HG03354 (cell line): ENCODE measurements at regions not wholly inside any gene's neighbourhood (a gene's known extent, or its start where the extent isn't known, plus 50 kb on each side); places are given as distances from the start of the nearest gene placed in this dataset.

Source experiments
- ATAC-seq: cut with Tn5 transposase; IDR thresholded peaks from one replicate; pipeline ENCODE4 v1.9.1; 2021; ENCODE audit warnings: mild to moderate bottlenecking; ENCODE audit not compliant: unreplicated experiment, poor library complexity, severe bottlenecking

DNA sequence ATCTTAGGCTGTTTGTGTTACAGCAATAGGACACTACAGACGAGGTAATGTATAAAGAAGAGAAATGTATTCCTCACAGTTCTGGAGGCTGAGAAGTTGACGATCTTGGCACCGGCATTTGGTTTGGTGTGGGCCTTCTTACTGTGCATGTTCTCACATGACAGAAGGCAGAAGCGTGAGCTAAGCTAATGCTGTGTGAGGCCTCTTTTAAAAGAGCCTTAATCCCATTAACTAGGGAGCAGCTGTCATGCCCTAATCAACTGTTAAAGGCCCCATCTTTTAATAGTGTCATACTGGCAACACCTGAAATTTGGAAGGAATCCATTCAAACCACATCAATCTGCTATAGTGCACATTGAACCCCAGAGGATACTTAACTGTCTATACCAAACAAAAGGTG lies 992.9 kb downstream of the GALC start:
- ATAC-seq: no peak

DNA sequence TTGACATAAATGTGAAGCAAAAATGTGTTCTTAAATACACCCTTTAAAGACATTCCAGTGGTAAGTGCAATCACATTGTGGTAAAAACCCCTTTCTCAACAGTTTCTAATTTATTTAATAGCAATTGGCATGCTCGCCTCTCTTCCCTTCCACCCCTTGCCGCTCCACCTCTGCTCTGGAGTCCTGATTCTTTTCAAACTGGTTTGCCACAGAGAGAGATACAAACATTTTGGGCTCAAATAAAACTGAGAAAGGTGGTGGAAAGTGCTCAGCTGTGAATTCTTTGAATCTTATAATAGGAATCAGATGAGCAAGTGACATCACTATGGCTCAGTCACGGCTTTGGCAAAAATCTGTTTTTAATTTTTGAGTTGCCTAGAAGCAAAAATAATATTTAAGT lies 993.9 kb downstream of the GALC start:
- no peak for ATAC-seq

DNA sequence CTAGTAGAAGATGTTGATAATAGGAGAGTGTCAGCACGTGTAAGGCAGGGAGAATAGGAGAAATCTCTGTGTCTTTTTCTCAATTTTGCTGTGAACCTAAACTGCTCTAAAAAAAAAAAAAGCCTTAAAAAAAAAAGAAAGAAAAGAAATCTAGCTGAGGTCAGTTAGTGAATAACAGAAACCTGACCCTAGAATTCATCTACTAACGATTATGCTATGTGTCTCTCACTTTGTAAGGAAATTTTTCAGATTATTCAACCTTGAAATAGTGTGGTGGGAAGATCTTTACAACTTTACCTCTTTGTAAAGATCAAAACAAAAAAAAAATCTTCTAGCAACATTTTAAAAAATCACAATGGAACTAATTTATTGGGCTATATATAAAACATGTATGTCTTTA lies 995.7 kb downstream of the GALC start:
- ATAC-seq: no peak

DNA sequence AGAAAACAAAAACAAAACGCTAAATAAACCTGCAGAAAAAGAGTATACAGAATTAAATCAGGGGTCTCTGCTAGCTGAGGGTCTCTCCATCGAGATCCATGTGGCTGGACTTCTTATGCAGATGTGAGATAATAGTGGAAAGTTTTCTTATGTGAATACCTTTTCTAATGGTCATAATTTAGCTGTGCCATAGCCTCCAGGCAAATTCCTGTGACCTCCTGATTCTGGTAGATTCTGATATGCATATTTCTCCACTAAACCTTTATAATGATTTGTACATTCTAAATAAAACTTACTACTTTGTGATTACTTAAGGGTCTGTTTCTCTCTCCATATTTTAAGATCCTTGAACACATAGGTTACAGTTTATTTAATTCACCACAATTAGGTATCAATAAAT lies 1002.6 kb downstream of the GALC start:
- ATAC-seq: no peak

DNA sequence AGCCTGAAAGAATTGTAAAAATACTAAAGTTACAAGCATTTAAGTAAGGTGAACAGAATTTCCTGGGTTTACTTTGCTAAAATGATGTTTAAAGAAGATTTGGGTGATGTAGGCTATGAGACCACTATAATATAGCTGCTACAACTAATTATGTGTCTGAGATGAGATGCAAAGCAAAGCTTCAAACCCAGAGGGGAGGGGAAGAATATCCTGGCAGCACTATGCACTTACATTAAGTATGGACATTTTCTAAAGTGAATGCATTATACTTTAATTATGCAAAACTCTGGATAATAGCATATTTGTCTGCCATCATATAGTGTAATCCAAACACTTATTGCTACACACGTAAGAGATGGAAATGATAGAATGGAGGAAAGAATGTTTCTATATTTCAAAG lies 1003.7 kb downstream of the GALC start:
- ATAC-seq: no peak

DNA sequence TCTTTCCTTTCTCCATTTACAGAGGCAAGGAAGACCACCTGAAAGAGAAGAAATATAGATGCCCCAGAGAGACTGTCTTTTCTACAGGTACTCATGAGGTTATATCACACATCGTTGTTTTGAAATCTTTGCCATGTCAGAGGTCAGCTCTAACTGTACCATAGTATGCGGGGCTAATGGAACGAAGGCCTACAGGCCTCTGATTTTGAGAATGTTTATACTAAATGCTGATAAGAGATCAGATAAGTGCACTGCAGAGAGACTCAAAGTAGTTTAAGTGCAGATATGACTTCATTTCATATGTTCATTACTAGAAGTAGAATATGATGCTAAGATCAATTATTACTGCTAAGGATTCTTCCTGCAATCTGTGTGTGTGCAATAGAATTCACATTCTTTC lies 1005.0 kb downstream of the GALC start:
- no peak for ATAC-seq

DNA sequence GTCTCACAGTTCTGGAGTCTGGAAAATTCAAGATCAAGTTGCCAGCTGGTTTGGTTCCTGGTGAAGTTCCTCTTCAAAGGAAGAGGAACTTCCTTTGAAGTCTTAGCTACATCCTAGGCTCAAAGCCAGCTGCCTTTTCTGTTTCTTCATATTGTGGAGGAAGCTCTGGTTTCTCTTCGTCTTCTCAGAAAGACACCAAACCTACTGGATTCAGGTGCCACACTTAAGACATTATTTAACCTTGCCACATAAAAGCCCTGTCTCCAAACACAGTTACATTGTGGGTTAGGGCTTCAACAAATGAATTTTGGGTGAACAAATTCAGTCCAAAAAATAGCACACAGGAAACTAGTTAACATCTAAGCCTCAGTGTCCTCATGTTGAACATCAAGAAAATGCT lies 1019.8 kb downstream of the GALC start:
- ATAC-seq: no peak

DNA sequence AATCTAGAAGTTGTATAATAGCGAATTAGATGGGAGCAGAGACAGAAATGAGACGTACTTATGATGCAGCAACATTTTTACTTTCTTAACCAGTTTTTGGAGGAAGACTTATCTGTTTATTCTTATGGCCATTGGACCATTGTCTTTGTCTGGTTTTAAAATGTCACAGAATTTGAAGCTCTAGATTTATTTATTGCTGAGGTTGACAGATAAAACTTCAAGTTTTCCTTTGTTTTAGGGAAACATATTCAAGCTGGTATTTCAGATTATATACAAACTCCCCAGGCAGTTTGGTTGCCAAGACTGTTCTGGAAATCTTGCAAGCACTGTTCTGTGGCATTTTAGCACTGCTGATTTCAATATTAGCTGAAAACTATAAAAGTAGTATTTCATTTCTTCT lies 1021.7 kb downstream of the GALC start:
- ATAC-seq: no peak

DNA sequence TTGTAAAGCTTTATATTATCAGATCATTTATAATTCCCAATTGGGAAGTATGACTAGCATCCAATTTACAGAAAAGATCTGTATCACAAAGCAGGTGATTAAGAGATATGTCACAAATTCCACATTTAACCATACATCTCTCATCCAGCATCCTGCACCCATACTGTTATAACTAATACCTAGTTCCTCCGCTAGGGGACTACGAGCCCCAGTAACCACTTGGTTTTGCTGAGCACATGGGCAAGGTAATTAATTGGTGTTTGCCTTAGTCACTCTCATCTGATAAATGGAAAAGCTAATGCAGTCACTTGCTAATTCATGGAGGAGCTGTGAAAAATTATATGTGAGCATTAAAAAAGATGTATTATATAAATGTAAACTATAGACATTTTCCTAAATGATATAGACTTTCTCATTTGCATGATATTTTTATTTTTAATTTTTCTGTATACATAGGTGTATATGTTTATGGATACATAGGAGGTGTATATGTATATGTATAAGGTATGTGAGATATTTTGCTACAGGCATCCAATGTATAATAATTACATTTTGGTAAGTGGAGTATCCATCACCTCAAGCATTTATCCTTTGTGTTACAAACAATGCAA lies 1031.8 kb downstream of the GALC start:
- no peak for ATAC-seq

DNA sequence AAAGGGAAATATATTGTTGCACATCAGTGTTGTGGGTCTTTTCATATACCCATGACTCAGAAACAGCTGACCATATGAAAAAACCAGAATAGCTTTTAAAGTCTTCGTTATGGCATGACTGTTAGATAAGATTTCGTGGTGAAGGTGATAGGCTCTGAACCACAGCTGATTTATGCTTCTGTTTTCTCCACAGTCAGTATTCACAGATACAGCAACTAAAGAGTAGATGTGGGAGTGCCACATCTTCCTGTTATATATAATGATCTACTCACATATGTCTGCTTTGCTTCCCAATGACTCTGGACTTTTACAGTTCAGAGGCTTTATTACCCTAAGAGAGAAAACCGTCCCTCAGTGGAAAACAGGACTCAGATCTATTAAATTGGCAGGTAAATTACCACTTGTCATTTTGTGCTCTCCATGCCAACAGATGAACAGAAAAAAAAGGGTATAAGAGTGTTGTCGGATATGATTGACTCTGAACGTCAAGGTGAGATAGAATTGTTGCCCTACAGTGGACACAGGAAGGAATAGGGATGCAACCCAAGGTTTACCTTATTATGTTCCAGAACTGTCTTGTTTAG lies 1037.1 kb downstream of the GALC start:
- ATAC-seq: no peak

DNA sequence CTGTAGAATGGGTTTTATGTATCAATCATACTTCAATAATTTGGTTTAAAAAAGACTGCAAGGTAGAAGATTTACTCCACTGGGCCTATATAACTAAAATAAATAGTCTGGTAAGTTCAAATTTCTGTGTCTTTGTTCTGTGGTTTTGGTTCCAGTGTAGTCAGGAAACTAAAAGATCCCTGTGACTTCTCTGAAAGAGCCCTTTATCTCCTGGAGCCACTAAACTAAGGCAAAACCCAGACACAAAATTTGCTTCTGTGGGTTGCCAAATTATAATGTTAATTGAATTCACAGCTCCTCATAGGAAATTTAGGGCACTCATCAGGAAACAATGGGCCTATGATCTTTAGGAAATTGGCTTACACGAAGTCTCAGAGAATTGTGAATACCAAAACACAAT lies 1038.4 kb downstream of the GALC start:
- no peak for ATAC-seq

DNA sequence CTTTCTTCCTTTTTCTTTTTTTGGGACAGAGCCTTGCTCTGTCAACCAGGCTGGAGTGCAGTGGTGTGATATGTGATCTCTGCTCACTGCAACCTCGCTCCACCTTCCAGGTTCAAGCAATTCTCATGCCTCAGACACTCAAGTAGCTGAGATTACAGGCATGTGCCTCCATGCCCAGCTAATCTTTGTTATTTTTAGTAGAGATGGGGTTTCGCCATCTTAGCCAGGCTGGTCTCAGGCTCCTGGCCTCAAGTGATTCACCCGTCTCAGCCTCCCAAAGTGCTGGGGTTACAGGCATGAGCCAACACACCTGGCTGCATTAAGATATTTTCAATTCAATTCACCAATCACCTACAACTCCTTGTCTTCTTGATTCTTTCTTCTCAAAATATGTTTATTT lies 1046.5 kb downstream of the GALC start:
- no peak for ATAC-seq

DNA sequence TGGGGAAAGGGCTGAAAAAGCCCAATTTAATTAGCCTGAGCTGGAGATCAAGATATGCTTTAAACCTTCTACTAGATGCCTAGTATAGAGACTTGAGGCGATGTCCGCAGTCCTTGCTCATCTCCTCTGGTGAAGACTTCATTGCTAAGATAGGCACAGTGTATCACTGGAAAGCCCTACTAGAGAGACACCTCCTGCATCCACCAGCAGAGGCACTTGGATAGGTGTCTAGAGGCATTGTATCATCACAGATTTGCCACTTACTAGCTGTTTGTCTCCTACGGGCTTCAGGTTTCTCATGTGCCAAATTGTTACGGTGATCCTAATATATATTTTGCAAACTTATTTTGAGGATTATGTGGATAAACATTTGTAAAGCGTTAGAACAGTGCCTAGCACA lies 1048.5 kb downstream of the GALC start:
- ATAC-seq: no peak

DNA sequence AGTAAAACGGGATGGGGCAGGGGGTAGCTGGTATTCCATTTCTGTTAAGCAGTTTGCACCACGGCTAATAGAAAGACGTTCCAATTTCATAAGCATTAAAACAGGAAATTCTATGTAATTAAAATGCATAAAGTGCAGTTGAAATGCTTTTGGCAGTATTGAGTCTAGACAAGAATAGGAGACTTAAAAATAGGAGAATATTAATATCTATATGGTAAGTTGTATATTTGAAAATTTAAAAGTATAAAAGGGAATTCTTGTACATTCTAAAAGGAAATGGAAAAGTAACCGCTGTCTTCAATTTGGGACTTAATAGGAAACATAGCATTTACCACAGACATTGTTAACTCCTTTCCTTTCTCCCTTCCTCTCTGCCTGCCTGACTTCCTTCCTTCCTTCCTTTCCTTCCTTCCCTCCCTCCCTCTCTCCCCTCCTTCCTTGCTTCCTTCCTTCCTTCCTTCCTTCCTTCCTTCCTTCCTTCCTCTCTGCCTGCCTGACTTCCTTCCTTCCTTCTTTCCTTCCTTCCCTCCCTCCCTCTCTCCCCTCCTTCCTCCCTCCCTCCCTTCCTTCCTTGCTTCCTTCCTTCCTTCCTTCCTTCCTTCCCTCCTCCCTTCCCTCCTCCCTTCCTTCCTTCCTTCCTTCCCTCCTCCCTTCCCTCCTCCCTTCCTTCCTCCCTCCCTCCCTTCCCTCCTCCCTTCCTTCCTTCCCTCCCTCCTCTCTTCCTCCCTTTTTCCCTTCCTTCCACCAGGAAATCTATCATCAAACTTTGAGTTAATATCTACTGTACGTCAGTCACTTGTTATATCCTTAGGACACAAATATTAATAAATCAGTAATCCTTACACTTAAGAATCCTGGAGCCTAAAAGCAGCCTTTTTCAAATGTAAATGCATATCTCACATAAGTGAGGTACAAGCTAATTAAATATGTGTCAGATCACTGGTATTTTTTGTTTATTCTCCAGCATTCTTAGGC lies 1049.3 kb downstream of the GALC start:
- no peak for ATAC-seq

DNA sequence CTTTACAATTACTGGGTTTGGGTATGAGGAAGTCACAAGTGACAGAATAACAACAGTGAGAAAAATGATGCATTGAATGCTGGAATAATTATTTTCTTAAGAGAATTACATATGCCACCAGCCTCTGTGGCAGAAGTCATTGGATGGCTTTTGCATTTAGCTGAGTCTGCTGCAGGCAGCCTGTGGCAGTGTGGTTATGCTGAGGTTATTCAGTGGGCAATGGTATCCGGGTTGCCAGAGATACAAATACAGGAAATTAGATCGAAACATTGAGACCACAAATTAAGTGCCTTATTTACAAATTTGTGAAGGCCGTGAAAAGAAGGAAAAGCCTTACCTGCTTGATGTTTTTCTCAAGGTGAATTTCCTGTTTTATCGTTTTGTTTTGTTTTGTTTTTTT lies 1050.0 kb downstream of the GALC start:
- ATAC-seq: no peak

DNA sequence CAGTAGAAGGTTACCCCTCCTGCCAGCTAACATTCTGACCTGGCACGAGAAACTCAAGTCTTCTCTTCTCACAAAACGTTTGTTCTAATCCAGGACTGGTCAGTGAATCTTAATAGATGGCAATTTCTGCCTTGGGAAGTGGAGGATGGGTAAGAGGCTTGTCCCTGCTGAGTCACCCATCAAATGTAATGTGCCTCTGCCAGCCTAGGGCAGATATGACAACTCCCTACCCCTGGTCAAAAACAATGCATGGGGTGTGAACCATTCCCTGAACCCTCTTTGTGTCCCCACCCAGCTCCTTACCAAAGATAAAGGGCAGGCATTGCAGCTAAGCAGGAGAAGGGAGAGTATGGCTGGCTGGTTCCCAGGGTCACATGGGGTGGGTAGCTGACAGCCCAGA lies 1052.9 kb downstream of the GALC start:
- no peak for ATAC-seq

DNA sequence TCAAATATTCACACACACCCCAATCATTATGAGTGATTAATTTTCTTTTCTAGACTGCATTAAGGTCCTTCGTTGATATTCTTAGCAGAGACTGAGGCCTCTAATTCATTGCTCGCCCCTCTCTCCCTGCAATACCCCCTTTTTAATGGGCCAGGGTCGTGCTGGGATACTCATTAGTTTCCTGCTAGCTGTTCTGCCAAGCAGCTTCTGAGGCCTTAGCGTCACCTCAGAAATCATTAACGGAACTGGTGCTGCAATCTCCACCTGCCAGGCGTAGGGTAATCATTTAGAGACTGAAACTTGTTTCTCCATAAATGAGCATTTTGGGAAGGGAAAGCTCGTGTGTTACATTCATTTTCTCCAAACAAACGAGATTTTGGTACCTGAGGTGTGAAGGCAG lies 1054.7 kb downstream of the GALC start:
- ATAC-seq: no peak

DNA sequence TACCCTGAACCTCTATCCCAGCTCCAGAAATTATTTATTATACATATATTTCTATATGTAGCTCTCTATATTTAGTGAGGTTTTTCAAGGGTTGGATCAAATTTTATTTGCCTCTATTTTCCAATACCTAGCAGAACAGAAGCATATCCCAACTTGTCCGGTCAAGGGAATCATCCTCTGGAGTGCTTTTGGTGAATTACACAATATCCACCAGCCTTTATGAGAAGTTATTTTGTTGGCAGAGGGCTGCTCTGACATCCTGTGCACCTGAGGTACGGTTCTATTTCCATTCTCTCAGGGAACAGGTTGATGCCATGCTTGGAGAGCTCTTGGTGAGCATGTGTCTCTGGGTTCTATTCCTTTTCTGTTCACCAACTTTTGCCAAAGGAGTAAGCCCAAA lies 1056.4 kb downstream of the GALC start:
- no peak for ATAC-seq

DNA sequence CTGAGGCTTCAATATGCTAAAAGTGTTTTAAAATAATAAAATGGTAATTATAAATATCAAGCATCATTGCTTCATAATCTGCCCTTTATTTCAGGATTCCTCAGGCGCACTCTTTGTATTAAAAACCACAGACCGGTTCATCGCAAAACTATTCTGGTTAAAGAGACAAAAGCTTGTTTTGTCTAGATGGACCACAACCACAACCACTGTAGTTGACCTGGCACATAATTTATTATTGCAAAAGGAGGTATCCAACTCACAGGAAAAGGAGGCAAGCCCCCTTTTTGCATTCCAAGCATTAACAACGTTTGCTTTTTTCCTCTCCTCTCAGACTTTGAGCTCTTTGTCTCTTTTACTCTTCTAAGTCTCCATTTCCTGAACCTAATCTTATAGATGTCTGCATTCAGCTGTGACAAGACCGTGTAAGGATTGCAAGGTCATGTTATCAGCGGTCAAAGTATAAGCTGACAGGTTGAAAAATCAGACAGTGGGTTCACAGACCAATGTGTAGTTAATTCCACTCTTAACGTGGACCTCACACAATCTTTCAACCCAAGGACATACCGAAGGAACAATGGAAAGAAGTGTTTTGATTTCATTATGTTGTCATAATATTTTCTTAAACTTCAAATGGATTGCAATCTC lies 1057.6 kb downstream of the GALC start:
- no peak for ATAC-seq

DNA sequence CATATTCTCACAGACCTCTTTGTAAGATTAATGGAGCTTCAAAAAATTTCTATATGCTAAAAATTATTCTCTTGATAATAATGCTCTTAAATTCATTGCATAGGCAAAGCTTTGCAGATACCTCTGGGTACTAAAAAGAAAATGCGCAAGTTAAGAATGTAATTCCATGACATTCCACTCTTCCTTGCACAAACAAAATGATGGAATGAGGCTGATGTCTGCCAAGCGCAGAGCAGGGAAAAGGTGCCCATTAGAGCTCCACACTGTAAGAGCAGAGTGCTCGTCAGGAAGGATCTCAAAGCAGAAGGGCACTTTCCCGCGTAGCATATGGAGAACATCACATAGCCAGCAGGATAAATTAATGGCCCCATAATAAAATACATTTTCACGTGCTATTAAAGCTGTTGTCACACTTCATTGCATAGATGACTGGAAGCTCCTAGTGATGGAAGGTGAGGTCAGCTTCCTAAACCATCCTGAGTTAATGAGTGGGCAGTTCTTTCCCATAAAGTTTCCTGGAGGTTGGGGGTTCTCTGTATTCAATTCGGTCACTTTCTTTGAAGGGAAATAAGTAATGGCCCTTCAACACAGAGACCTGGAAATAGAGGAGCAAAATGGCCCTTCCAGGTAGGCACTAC lies 1058.9 kb downstream of the GALC start:
- no peak for ATAC-seq
